Neural progenitor cell (in vitro differentiated cells): ENCODE measurements at regions not wholly inside any gene's neighbourhood (a gene's known extent, or its start where the extent isn't known, plus 50 kb on each side); places are given as distances from the start of the nearest gene placed in this dataset.

ENCODE experiments used
- DNase-seq: peaks from one replicate; pipeline ENCODE4 v3.0.0-alpha.2; 2016; ENCODE audit warnings: low spot score
- H2AFZ ChIP-seq: fragments of 200-600 bp; sonication (generic); replicated peaks from 2 replicates; pipeline ENCODE4 v1.6.1; 2016; ENCODE audit warnings: antibody characterized with exemption
- H3F3A ChIP-seq: fragments of 200-600 bp; sonication (generic); 2 replicates; pipeline ENCODE4 v1.6.1; 2016; ENCODE audit warnings: antibody characterized with exemption, low read depth
- H3K27ac ChIP-seq: fragments of 200-600 bp; sonication (generic); 2 replicates; pipeline ENCODE4 v1.5.1; 2016; ENCODE audit warnings: mild to moderate bottlenecking
- H3K27me3 ChIP-seq: fragments of 200-600 bp; sonication (generic); 2 replicates; pipeline ENCODE4 v1.6.1; 2016; ENCODE audit warnings: mild to moderate bottlenecking, moderate library complexity
- H3K36me3 ChIP-seq: fragments of 200-600 bp; sonication (generic); 2 replicates; pipeline ENCODE4 v1.5.1; 2016
- H3K4me1 ChIP-seq: fragments of 200-600 bp; sonication (generic); 2 replicates; pipeline ENCODE4 v1.6.1; 2016; ENCODE audit warnings: mixed run types
- H3K4me2 ChIP-seq: fragments of 200-600 bp; sonication (generic); 2 replicates; pipeline ENCODE4 v1.6.1; 2016
- H3K4me3 ChIP-seq: fragments of 200-600 bp; sonication (generic); 2 replicates; pipeline ENCODE4 v1.5.1; 2016
- H3K79me2 ChIP-seq: fragments of 200-600 bp; sonication (generic); 2 replicates; pipeline ENCODE4 v1.6.1; 2016; ENCODE audit warnings: low read depth
- H3K9ac ChIP-seq: fragments of 200-600 bp; sonication (generic); 2 replicates; pipeline ENCODE4 v1.6.1; 2016
- H3K9me3 ChIP-seq: fragments of 200-600 bp; sonication (generic); 2 replicates; pipeline ENCODE4 v1.5.1; 2016; ENCODE audit warnings: low read depth
- H4K20me1 ChIP-seq: fragments of 200-600 bp; sonication (generic); 2 replicates; pipeline ENCODE4 v1.6.1; 2016; ENCODE audit warnings: low read depth
- H3K27ac Mint-ChIP-seq: 3 replicates; pipeline ENCODE4 v1.8.0; 2021; ENCODE audit warnings: mixed read lengths
- H3K27me3 Mint-ChIP-seq: 2 replicates; pipeline ENCODE4 v1.8.0; 2022; ENCODE audit warnings: low read depth, mild to moderate bottlenecking, inconsistent platforms, moderate library complexity, mixed read lengths; ENCODE audit not compliant: insufficient read depth
- H3K36me3 Mint-ChIP-seq: 3 replicates; pipeline ENCODE4 v1.8.0; 2021; ENCODE audit warnings: mixed read lengths
- H3K4me1 Mint-ChIP-seq: 3 replicates; pipeline ENCODE4 v1.8.0; 2021; ENCODE audit warnings: mixed read lengths
- H3K4me3 Mint-ChIP-seq: 3 replicates; pipeline ENCODE4 v1.8.0; 2021; ENCODE audit warnings: mild to moderate bottlenecking, moderate library complexity, mixed read lengths
- H3K9me3 Mint-ChIP-seq: 3 replicates; pipeline ENCODE4 v1.8.0; 2020; ENCODE audit warnings: mixed read lengths
- CTCF ChIP-seq: fragments of 200-600 bp; sonication (generic); IDR thresholded peaks from 2 replicates; pipeline ENCODE4 v1.5.1; 2017; ENCODE audit warnings: antibody characterized with exemption, mild to moderate bottlenecking
- EZH2 ChIP-seq: fragments of 200-600 bp; sonication (generic); IDR thresholded peaks from 2 replicates; pipeline ENCODE4 v1.6.1; 2017; ENCODE audit warnings: antibody characterized with exemption, mild to moderate bottlenecking, moderate library complexity
- EZH2phosphoT487 ChIP-seq: fragments of 200-600 bp; sonication (generic); IDR thresholded peaks from 2 replicates; pipeline ENCODE4 v1.6.1; 2017; ENCODE audit warnings: antibody characterized with exemption

DNA sequence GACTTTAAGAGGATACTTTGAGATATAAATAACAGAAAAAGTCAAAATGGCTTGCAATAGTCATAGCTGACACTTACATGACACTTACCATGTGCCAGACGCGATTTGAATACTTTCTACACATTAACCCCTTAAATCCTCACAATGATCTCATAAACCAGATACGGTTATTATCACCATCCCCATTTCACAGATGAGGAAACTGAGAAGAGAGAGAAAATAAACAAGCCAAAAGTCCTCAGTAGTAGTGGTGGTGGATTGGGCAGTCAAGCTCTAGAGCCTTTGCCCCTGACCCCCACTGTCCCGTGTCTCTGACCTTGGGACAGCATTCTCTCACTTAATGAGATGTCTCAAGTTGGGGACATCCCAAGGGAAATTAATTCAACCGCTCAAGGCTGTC, 105.2 kb upstream of the TAF1B start:
- peaks cover 5% of the 10 kb centered on the region for H3K4me1 Mint-ChIP-seq
- Histone ChIP-seq H3K36me3 (no peaks in the 10 kb centered on the region), H3K9ac (no peak overlapping the region), H3F3A (peaks cover 2% of the 10 kb centered on the region), H3K4me1 (no peaks in the 10 kb centered on the region), H2AFZ (no peak overlapping the region), H3K79me2 (no peaks in the 10 kb centered on the region), H3K9me3 (no peaks in the 10 kb centered on the region), H3K27me3 (no peaks in the 10 kb centered on the region), H3K4me3 (no peak overlapping the region), H4K20me1 (no peaks in the 10 kb centered on the region), H3K4me2 (no peak overlapping the region), H3K27ac (no peak overlapping the region)
- H3K36me3 Mint-ChIP-seq: no peaks in the 10 kb centered on the region
- H3K4me3 Mint-ChIP-seq: no peak overlapping the region
- H3K27me3 Mint-ChIP-seq: peaks cover 10% of the 10 kb centered on the region
- peaks cover 25% of the 10 kb centered on the region for H3K9me3 Mint-ChIP-seq
- TF ChIP-seq EZH2 (no peak), CTCF (no peak), EZH2phosphoT487 (no peak)
- DNase-seq: no peak
- no peak overlapping the region for H3K27ac Mint-ChIP-seq

- H3K79me2 ChIP-seq: no peaks in the 10 kb centered on the region
- Mint-ChIP-seq H3K4me1 (peaks cover 5% of the 10 kb centered on the region), H3K27ac (no peak overlapping the region), H3K4me3 (no peak overlapping the region), H3K9me3 (peaks cover 25% of the 10 kb centered on the region), H3K36me3 (no peaks in the 10 kb centered on the region), H3K27me3 (peaks cover 10% of the 10 kb centered on the region)
- no peak overlapping the region for H3K4me3 ChIP-seq
- H3K36me3 ChIP-seq: no peaks in the 10 kb centered on the region
- no peak overlapping the region for H3K9ac ChIP-seq
- no peak overlapping the region for H3K27ac ChIP-seq
- H3K4me2 ChIP-seq: no peak overlapping the region
- no peaks in the 10 kb centered on the region for H3K27me3 ChIP-seq
- H2AFZ ChIP-seq: no peak overlapping the region
- no peaks in the 10 kb centered on the region for H3K9me3 ChIP-seq
- no peaks in the 10 kb centered on the region for H3K4me1 ChIP-seq
- DNase-seq: no peak
- H3F3A ChIP-seq: peaks cover 2% of the 10 kb centered on the region
- TF ChIP-seq EZH2: no peak
- TF ChIP-seq EZH2phosphoT487: no peak
- no peak for TF ChIP-seq CTCF
- H4K20me1 ChIP-seq: no peaks in the 10 kb centered on the region
Observed at GRCh38 chr2:9738535-9739496, 104.5 kb upstream of the TAF1B start.

DNA sequence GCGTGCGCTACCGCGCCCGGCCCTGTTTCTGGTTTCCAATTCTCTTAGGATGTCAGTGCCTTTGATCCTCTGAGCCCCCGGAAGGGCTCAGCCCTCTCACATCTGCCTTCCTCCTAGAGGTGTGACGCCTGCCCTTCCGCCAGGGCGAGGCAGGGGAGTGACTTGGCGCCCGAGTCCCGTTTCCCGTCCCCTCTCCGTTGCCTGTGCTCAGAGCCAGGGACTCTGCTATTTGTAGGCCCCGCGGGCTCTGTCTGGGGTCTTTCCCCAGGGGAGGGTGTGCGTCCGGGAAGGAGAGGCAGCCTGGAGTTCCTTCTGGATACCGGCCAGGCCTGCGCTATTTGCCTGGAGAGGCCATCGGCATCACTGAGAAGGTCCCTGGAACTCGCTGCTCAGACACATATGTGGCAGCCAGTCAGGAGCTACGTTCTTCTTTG, 103.7 kb upstream of the TAF1B start:
- TF ChIP-seq EZH2: no peak
- TF ChIP-seq EZH2phosphoT487: no peak
- no peak for TF ChIP-seq CTCF
- Histone ChIP-seq H4K20me1 (no peaks in the 10 kb centered on the region), H3F3A (peaks cover 2% of the 10 kb centered on the region), H3K4me2 (no peak overlapping the region), H3K4me1 (no peaks in the 10 kb centered on the region), H3K9me3 (no peaks in the 10 kb centered on the region), H3K27ac (no peak overlapping the region), H3K79me2 (no peaks in the 10 kb centered on the region), H3K36me3 (no peaks in the 10 kb centered on the region), H3K4me3 (no peak overlapping the region), H3K9ac (no peak overlapping the region), H3K27me3 (no peaks in the 10 kb centered on the region), H2AFZ (no peak overlapping the region)
- H3K4me1 Mint-ChIP-seq: peaks cover 5% of the 10 kb centered on the region
- no peak overlapping the region for H3K27ac Mint-ChIP-seq
- H3K36me3 Mint-ChIP-seq: no peaks in the 10 kb centered on the region
- peaks cover 10% of the 10 kb centered on the region for H3K27me3 Mint-ChIP-seq
- no peak for DNase-seq
- peaks cover 22% of the 10 kb centered on the region for H3K9me3 Mint-ChIP-seq
- H3K4me3 Mint-ChIP-seq: no peak overlapping the region
